Neural crest cell (in vitro differentiated cells): ENCODE measurements at regions not wholly inside any gene's neighbourhood (a gene's known extent, or its start where the extent isn't known, plus 50 kb on each side); places are given as distances from the start of the nearest gene placed in this dataset.

Experiments used
- DNase-seq: peaks from one replicate; pipeline ENCODE4 v3.0.0; 2021; ENCODE audit warnings: low read depth, mixed read lengths, low spot score
- H3K27ac Mint-ChIP-seq: one replicate; pipeline ENCODE4 v1.8.0; 2021; ENCODE audit warnings: mild to moderate bottlenecking, mixed read lengths; ENCODE audit not compliant: unreplicated experiment
- H3K27me3 Mint-ChIP-seq: 2 replicates; pipeline ENCODE4 v1.8.0; 2021; ENCODE audit warnings: low read depth, mild to moderate bottlenecking, mixed read lengths
- H3K36me3 Mint-ChIP-seq: 2 replicates; pipeline ENCODE4 v1.8.0; 2021; ENCODE audit warnings: low read depth, mild to moderate bottlenecking, mixed read lengths
- H3K4me1 Mint-ChIP-seq: 2 replicates; pipeline ENCODE4 v1.8.0; 2021; ENCODE audit warnings: mixed read lengths
- H3K4me3 Mint-ChIP-seq: one replicate; pipeline ENCODE4 v1.8.0; 2021; ENCODE audit warnings: mild to moderate bottlenecking, mixed read lengths
- H3K9me3 Mint-ChIP-seq: 2 replicates; pipeline ENCODE4 v1.8.0; 2021; ENCODE audit warnings: mixed read lengths
- TF ChIP-seq, protein P1 (sequence below): fragments of 200-600 bp; sonication (generic); conservative IDR thresholded peaks from 2 replicates; pipeline ENCODE4 v1.5.0; 2021; ENCODE audit warnings: antibody characterized with exemption, mild to moderate bottlenecking

DNA sequence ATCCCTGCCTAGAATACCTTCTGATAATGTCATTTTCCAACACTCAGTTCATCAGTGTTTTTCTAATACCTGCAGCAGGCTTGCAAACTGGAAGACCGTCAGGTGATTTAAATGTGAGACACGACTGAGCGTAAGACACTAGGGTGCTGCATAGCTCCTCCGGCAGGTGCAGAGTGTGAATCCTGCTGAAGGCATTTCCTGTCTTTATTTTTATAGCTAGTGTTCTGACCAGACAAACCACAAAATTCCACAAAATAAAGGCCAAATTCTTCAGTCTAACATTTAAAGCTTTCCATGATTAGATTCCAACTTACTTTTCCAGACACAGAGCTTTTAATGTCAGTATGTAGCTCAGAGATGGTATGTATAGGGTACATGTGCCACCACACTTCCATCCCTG is 70.7 kb downstream of the BBS10 start:
- Mint-ChIP-seq H3K4me1 (peaks cover 11% of the 10 kb centered on the region), H3K27me3 (no peaks in the 10 kb centered on the region), H3K9me3 (peaks cover 4% of the 10 kb centered on the region)

DNA sequence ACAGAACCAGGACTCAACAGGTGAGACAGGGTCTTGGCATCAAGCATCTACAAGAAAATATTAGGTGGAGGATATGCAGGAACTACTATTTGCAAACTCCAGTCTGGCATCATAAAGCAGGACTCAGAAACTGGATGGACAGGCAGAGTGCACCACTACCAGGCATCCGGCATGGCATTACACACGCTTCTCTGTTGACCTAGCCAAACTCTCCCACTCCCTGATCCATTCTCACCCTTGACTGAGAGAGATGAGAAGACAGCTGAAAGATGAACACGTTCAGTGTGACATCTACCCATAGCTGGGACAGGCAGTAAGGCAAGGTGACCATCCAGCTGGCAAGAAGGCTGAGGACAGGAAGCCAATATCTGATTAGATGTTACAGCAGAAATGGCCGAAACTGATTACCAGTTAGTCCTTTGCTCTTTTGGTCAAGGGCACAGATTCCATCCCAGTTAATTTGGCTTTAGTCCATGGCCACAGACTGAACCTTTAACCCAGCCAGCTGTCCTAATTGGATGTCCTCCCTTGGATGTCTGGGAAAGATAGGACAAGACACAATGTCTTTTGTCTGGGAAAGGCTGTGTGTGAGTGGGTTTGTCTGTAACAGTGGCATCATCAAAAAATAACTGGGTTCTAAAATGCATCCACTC is 71.6 kb downstream of the BBS10 start:
- Mint-ChIP-seq H3K27me3 (no peaks in the 10 kb centered on the region), H3K9me3 (peaks cover 4% of the 10 kb centered on the region), H3K36me3 (no peaks in the 10 kb centered on the region), H3K4me3 (no peak overlapping the region), H3K27ac (no peak overlapping the region), H3K4me1 (peaks cover 20% of the 10 kb centered on the region)
- no peak for DNase-seq
- TF ChIP-seq, protein P1, sequence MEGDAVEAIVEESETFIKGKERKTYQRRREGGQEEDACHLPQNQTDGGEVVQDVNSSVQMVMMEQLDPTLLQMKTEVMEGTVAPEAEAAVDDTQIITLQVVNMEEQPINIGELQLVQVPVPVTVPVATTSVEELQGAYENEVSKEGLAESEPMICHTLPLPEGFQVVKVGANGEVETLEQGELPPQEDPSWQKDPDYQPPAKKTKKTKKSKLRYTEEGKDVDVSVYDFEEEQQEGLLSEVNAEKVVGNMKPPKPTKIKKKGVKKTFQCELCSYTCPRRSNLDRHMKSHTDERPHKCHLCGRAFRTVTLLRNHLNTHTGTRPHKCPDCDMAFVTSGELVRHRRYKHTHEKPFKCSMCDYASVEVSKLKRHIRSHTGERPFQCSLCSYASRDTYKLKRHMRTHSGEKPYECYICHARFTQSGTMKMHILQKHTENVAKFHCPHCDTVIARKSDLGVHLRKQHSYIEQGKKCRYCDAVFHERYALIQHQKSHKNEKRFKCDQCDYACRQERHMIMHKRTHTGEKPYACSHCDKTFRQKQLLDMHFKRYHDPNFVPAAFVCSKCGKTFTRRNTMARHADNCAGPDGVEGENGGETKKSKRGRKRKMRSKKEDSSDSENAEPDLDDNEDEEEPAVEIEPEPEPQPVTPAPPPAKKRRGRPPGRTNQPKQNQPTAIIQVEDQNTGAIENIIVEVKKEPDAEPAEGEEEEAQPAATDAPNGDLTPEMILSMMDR, result no peak

More for the DNA sequence above, 70.7 kb downstream of the BBS10 start:
- DNase-seq, result no peak
- H3K36me3 Mint-ChIP-seq, result no peaks in the 10 kb centered on the region
- no peak overlapping the region for H3K4me3 Mint-ChIP-seq
- TF ChIP-seq, protein P1, result no peak
- no peak overlapping the region for H3K27ac Mint-ChIP-seq

DNA sequence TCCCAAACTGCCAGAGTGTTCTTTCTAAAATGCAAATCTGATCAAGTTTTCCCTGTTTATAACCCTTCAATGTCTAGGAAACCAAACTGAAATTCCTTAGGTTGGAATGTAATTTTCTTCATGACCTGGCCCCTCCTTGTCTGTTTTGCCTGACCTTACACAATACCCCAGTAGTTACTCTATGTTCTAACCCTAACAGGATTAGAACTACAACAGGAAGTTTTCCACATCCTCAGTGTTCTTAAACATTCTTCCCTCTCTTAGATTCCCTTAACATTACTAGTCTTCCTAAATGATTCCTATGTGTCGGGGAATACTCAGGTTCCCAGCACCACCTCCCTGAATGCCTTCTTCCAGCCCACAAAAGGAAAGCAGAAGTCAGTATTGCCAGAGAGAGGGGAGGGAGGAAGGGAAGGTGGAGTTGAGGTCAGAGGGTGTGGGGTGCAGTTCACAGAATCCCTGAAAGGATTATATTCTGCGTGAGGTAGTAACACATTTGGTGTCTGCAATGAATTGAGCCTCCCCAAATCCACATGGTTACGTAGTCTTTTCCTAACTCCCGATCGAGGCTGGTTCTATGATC is 72.6 kb downstream of the BBS10 start:
- Mint-ChIP-seq H3K4me1 (peaks cover 25% of the 10 kb centered on the region), H3K4me3 (no peak overlapping the region), H3K27ac (peak overlapping the region; percentile 52), H3K36me3 (no peaks in the 10 kb centered on the region), H3K27me3 (no peaks in the 10 kb centered on the region), H3K9me3 (peaks cover 4% of the 10 kb centered on the region)
- TF ChIP-seq, protein P1, result no peak
- no peak for DNase-seq

DNA sequence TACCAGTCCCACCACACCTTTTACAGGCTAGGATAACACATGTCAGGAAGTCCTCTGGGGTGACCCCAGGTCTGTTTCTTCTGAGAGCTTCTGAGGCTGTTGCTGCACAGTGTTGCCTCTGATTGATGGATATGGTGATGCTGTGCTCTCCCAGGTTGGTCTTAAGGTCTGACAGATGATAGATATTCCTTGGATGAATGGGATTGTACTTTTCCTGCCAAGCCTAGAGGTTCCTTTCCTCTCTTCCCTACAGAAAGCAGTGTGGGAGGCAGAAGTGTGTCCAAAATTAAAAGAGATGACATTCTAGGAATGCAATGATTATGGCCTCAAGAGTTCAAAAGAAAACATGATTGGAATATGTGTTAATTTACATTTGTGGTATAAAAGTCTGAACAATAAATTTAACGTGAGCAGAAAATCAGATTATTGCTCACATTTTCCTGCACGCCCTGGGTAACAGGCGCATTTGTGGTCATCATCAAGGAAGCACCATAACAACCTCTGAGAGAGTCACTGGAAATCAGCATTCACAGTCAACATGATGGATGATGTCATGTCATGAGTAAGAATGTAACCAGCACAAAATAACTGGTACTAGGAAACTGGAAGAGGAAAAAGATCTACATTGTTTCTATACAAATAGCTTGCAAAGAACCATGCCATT is 73.7 kb downstream of the BBS10 start:
- Mint-ChIP-seq H3K36me3 (no peaks in the 10 kb centered on the region), H3K4me3 (no peak overlapping the region), H3K27me3 (no peaks in the 10 kb centered on the region), H3K27ac (no peak overlapping the region), H3K9me3 (peaks cover 4% of the 10 kb centered on the region), H3K4me1 (peaks cover 25% of the 10 kb centered on the region)
- TF ChIP-seq, protein P1, result no peak
- DNase-seq, result no peak

DNA sequence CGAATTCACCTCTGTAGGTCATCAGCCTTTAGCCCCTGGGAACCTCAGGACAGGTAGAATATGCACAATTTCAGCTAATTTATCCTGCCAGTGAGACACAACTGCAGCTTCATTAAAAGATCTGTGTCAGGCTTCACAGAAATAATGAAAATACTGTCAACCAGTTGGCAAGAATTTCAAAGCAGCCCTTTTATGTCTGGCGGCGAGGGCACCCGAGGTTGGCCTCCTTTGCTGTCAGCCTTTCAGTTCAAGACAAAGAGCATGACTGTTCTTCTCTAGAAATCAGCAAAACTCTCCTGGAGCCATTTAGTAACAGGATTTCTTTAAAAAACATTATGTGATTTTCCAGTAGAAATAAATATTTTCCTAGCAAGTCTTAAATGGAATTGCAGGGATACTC is 75.9 kb downstream of the BBS10 start:
- peak; percentile 20 for DNase-seq

More for the DNA sequence above, 75.9 kb downstream of the BBS10 start:
- Mint-ChIP-seq H3K9me3 (peaks cover 4% of the 10 kb centered on the region), H3K27ac (peak overlapping the region; percentile 77), H3K27me3 (no peaks in the 10 kb centered on the region), H3K4me1 (peaks cover 25% of the 10 kb centered on the region), H3K36me3 (no peaks in the 10 kb centered on the region), H3K4me3 (peak overlapping the region; percentile 64)
- TF ChIP-seq, protein P1, result no peak
